Prostate gland (tissue), 2 donors: ENCODE measurements at regions not wholly inside any gene's neighbourhood (a gene's known extent, or its start where the extent isn't known, plus 50 kb on each side); places are given as distances from the start of the nearest gene placed in this dataset.

Experiments
- DNase-seq: peaks from one replicate; pipeline ENCODE4 v3.0.0-alpha.2; 2019; ENCODE audit warnings: low spot score
- H3K27ac ChIP-seq, 2 donors: fragments of 200-600 bp; sonication (generic); 2 replicates each; pipeline ENCODE4 v1.5.1; 2017 to 2019
- H3K27me3 ChIP-seq: fragments of 200-600 bp; sonication (generic); replicated peaks from 2 replicates; pipeline ENCODE4 v1.5.1; 2019; ENCODE audit not compliant: insufficient read depth
- H3K36me3 ChIP-seq, 2 donors: fragments of 200-600 bp; sonication (generic); 1 replicate in 1 of 2; 2 replicates in 1 of 2; pipeline versions ENCODE4 v1.5.1 to v1.8.1; 2017 to 2019
- H3K4me1 ChIP-seq: fragments of 200-600 bp; sonication (generic); replicated peaks from 2 replicates; pipeline ENCODE4 v1.5.1; 2019
- H3K4me3 ChIP-seq, 2 donors: fragments of 200-600 bp; sonication (generic); 2 replicates each; pipeline ENCODE4 v1.5.1; 2017 to 2019
- H3K9me3 ChIP-seq: fragments of 200-600 bp; sonication (generic); 2 replicates; pipeline ENCODE4 v1.5.1; 2017
- CTCF ChIP-seq, 4 experiments: fragments of 200-600 bp in 2 of 4; fragments of 450-650 bp in 2 of 4; sonication (generic) in 2 of 4; IDR thresholded peaks; 1 replicate in 3 of 4; 2 replicates in 1 of 4; pipeline ENCODE4 v1.5.1; 2016 to 2019; ENCODE audit warnings: antibody characterized with exemption in 4 of 4, mild to moderate bottlenecking in 2 of 4, moderate library complexity in 2 of 4
- POLR2A ChIP-seq: fragments of 450-650 bp; IDR thresholded peaks from one replicate; pipeline ENCODE4 v1.6.1; 2016; ENCODE audit warnings: antibody characterized with exemption, mild to moderate bottlenecking
- POLR2AphosphoS5 ChIP-seq: sonication (generic); formaldehyde crosslinking; IDR thresholded peaks from one replicate; pipeline ENCODE4 v1.6.1; 2017; ENCODE audit warnings: antibody characterized with exemption
- WGBS: methylation state at CpG from one replicate; pipeline ENCODE4 v1.1.5; 2018; 5-methylcytosine and 5-hydroxymethylcytosine counted together
- intact Hi-C: fragments of 100-400 bp; cut with DNase I; formaldehyde crosslinking; loops from one replicate; pipeline ENCODE4 v1.14.2; 2022

GRCh38 chr9:126107693-126108092 is 218.9 kb upstream of the MVB12B start:
- TF ChIP-seq POLR2AphosphoS5 (no peak), POLR2A (no peak), CTCF (IDR thresholded peaks at IDR 0.05) (no peak)
- WGBS = 94% methylated on average over 12 of the region's 12 CpGs

DNA sequence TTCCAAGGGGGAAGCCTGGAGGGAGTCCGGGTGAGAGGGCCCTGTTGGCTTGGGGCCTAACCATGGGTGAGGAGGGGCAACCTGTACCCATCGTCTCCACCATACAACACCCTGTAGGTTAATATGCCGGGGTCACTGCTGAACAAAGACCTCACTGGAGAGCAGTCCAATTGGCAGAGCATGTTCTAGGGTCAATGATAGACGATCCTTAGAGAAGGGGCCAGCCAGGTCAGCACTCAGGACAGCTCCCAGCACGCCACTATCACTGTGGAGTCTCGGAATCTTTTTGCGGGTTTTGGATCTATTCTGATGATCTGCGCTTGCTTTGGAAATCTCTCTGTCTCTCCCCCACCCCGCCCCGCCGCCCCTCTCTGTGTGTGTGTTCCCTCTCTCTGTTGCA is 218.4 kb upstream of the MVB12B start:
- no peak for TF ChIP-seq CTCF (IDR thresholded peaks at IDR 0.05)
- no peak for TF ChIP-seq POLR2A
- TF ChIP-seq POLR2AphosphoS5 = no peak
- WGBS = 9% methylated on average over 11 of the region's 11 CpGs
- no peak for DNase-seq

More at GRCh38 chr9:126107693-126108092, 218.9 kb upstream of the MVB12B start:
- DNase-seq = no peak
- Histone ChIP-seq H3K27me3 (no peaks in the 10 kb centered on the region), H3K27ac (no peak overlapping the region), H3K36me3 (no peaks in the 10 kb centered on the region), H3K9me3 (no peaks in the 10 kb centered on the region), H3K4me3 (no peak overlapping the region), H3K4me1 (no peaks in the 10 kb centered on the region)
- intact Hi-C loops = no loop called here

GRCh38 chr9:126109575-126109974 is 217.1 kb upstream of the MVB12B start:
- no peak for DNase-seq

More for the DNA sequence above, 218.4 kb upstream of the MVB12B start:
- H3K4me1 ChIP-seq = no peaks in the 10 kb centered on the region
- no peak overlapping the region for H3K27ac ChIP-seq
- no peaks in the 10 kb centered on the region for H3K27me3 ChIP-seq
- intact Hi-C loops = no loop called here
- H3K4me3 ChIP-seq = no peak overlapping the region
- H3K36me3 ChIP-seq = no peaks in the 10 kb centered on the region
- H3K9me3 ChIP-seq = no peaks in the 10 kb centered on the region

GRCh38 chr9:126111556-126111955 is 215.1 kb upstream of the MVB12B start:
- intact Hi-C loops = no loop called here
- WGBS = 95% methylated on average over 5 of the region's 5 CpGs

More at GRCh38 chr9:126109575-126109974, 217.1 kb upstream of the MVB12B start:
- Histone ChIP-seq H3K36me3 (no peaks in the 10 kb centered on the region), H3K27ac (no peak overlapping the region), H3K4me3 (no peak overlapping the region), H3K27me3 (no peaks in the 10 kb centered on the region), H3K4me1 (no peaks in the 10 kb centered on the region), H3K9me3 (no peaks in the 10 kb centered on the region)
- intact Hi-C loops = no loop called here
- no peak for TF ChIP-seq POLR2AphosphoS5
- TF ChIP-seq POLR2A = no peak
- TF ChIP-seq CTCF (IDR thresholded peaks at IDR 0.05) = no peak

More at GRCh38 chr9:126111556-126111955, 215.1 kb upstream of the MVB12B start:
- DNase-seq = no peak
- H3K4me3 ChIP-seq = no peak overlapping the region
- no peaks in the 10 kb centered on the region for H3K27me3 ChIP-seq
- no peaks in the 10 kb centered on the region for H3K4me1 ChIP-seq
- H3K9me3 ChIP-seq = no peaks in the 10 kb centered on the region
- no peak overlapping the region for H3K27ac ChIP-seq
- TF ChIP-seq CTCF (IDR thresholded peaks at IDR 0.05) = no peak
- TF ChIP-seq POLR2AphosphoS5 = no peak
- no peak for TF ChIP-seq POLR2A
- H3K36me3 ChIP-seq = no peaks in the 10 kb centered on the region
